ENCODE measurements at regions not wholly inside any gene's neighbourhood (a gene's known extent, or its start where the extent isn't known, plus 50 kb on each side); places are given as distances from the start of the nearest gene placed in this dataset.
"Not testable (repeated sequence)": the region's sequence is repeated elsewhere in the genome, so short reads cannot be mapped to it uniquely, and the experiment has no call there.

DNA sequence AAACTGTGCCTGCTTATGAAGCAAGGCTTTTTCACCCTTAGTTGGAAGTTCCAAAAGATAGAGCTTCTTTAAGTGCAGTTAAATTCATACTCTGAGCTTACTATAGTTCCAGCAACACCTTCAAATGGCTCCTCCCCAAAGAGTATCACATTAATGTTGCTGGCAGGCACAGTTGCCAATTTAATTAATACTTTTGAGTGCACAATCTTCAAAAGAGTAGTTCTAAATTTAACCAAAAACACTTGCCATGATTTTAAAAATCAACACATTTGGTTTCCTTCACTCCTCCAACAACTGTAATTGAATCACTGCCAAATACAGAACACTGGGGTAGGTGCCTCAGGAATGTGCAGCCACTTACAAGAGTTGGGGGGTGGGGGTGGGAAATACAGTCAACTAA is 150.6 kb upstream of the UBE2E3 start:
- DNase-seq (ENCODE audit: low read depth), result no peak

DNA sequence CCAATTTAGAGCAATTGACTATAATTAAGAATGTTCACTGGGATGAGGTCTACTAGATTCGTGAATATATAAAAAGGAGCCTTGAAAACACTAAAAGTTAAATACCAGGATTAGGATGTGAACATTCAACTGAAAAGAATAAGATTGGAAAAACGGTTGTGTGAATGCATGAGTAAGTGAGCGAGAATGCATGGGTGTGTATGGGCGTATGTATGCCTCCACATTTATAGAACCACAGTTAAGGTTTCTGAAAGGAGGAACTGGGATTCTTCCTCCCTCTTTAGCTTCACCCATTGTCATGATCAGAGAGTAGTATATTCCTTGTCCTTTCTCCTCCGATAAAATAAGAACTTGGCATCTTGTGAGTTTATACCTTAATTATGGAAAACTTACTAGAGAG is 151.1 kb upstream of the UBE2E3 start:
- DNase-seq (ENCODE audit: low read depth), result no peak

DNA sequence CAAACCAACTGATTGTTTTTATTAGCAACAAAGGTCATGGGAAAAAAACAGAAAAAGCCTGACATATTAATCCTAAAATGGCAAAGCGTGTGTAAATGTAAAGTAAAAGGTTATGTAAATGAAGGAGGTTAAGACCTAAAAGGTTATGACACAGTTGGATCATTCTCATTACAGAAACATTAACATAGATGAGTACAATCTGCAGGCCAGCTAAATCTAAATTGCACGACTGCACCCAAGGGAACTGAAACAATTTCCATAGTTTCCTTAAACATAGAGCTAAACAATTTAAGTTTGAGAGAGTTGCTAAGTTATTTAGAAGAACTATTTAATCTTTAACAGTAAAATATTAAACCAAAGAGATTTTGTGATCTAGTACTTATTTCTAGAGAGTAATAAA is 151.6 kb upstream of the UBE2E3 start:
- no peak for DNase-seq (ENCODE audit: low read depth)

DNA sequence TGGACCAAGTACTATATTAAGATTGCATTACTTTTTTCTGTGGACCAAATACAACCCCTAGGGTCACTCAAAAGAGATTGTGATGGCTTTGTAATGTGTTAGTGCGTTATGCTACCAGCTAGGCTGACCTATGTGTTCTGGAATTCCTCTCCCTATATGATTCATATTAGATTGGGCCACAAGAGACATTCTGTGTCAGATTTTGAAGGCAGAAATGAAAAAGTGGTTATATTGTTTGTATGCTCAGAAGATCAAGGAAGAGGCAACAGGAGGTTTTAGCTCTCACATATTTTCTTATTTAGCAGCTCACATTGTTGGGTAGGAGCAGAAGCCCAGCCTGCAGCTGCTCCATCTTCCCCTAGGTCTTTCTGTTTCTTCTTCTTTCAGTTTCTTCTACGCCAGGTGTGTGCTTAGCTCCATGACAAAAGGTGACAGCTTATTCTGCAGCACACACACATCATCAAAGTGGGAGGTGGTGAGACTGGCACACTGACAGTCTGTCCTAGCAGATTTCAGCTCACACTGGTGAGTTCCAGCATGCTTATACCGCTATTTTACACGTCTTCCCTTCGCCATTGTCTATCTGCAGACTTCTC is 156.8 kb upstream of the UBE2E3 start:
- DNase-seq (ENCODE audit: low read depth), result peak; percentile 77

DNA sequence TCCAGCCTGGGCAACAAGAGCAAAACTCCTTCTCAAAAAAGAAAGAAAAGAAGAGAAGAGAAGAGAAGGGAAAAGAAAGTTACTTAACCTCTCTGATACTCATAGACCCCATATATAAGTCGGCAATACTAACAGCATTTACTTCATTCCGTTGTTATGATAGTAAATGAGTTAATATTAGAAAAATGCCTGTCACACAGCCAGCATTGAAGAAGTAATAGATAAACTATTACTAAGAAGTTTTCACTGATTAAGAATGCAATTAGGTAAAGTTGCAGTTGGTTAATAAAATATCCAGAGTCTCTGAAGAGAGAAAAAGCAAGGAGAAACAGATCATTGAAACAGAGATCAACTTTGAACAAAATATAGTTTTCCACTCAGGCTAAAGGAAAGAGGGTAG is 161.3 kb upstream of the UBE2E3 start:
- no peak for DNase-seq (ENCODE audit: low read depth)

DNA sequence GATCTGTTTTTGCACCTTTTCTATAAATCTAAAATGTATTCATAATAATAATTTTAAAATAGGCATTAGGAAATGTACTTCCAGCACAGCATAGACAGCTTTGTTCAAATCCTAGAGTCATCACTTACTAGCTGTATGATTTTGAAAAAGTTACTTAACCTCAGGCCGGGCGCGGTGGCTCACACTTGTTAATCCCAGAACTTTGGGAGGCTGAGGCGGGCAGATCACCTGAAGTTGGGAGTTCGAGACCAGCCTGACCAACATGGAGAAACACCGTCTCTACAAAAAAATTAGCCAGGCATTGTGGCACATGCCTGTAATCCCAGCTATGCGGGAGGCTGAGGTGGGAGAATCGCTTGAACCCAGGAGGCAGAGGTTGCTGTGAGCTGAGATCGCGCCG is 161.7 kb upstream of the UBE2E3 start:
- not testable (repeated sequence) for DNase-seq (ENCODE audit: low read depth)

DNA sequence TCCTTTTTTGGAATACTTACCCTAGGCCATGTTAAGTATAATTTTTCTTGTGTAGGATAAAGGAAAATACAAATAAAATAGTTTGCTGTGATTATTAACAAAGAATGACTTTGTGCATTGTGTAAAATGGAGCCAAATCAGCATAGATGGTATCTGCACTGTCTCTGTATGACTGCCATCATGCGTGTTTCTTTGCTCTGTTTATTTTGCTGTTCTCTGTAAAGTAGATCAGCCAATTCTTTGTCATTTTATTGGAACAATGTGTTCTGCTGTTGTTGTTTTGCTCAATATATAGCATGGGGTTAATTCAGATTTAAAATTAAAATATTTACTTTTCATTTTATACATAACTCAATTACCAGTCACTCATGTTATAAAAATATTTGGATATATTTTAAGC is 181.3 kb upstream of the UBE2E3 start:
- DNase-seq (ENCODE audit: low read depth), result no peak

DNA sequence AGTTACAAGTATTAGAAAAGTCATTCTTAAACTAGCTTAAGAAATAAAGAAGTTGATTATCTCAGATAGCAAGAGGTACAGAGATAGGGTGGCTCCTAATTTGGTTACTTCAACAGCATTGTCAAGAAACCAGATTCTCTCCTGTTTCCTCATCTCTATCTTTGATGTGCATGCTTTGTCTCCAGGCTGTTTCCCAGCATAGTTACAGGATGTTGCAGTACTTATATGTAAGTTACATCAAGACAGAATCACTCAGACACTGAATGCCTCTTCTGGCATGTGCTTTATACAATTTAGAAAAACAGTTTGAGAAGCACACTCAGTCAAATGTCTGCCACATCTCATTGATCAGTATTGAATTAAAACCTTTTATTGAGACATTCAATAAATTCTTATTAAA is 189.5 kb upstream of the UBE2E3 start:
- DNase-seq (ENCODE audit: low read depth), result peak; percentile 26

DNA sequence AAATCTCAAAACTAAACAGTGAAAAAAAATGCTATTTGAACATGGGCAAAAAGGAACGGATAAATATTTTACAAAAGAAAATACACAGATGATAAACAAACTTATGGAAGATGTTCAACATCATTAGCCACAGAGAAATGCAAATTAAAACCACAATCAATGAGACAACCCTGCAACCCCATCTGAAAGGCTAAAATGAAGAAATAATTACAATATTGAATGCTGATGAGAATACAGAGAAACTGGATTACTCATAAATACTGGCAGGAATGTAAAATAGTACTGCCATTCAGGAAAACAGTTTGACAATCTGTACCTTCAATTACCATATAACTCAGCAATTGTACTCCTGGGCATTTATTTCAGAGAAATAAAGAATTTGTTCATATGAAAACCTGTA is 193.1 kb upstream of the UBE2E3 start:
- peak; percentile 14 for DNase-seq (ENCODE audit: low read depth)

DNA sequence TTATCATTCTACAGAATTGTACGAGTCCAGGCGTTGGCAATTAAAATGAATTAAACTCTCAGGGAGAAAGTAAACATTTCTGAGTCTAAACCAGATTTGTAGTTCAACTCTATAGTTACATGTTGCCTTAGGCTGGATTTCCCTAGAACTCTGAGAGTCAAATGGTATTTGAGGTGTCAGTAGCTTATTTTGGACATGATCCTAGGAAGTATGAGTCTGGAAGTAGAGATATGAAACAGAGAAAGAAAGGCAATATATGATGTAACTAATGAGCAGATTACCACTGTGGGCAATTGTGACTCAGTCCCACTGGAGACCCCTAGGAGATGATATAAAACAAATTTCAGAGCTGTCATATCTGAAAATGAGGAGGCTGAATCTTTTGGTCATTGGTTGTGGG is 199.1 kb upstream of the UBE2E3 start:
- no peak for DNase-seq (ENCODE audit: low read depth)

DNA sequence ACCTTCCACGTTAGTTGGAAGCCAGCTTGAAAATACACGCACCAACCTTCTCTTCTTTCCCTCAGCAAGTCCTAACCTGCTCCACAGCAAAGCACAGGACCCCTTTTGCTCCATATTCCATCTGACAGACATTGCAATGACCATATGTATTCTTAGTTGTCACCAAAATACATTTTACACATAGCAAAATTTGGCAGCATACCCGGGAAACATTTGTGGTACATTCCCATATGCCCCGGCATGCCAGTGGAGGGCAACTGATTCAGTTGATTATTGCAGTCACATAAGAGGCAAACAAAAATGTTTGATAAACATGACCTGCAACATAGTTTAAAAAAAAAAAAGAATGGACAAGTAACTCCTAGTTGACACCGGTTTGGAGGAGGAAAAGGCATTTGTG is 202.1 kb upstream of the UBE2E3 start:
- no peak for DNase-seq (ENCODE audit: low read depth)

DNA sequence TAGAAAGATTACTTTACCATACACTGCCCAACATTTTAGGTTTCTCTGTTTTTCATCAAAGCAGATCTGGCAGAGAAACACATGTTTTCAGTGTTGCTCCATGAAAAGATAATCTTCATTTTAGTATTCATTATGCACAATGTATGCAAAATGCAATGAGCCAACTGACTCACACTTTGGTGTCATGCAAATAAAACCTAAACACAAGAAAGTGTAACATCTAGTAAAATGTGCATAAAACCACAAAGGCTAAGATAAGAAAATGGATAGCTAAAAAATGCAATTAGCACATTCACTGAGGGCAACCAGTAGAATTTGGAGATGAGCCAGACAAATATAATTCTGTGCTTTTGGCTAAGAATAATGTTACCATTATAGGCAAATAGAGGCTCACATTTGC is 203.5 kb upstream of the UBE2E3 start:
- DNase-seq (ENCODE audit: low read depth), result peak; percentile 47

DNA sequence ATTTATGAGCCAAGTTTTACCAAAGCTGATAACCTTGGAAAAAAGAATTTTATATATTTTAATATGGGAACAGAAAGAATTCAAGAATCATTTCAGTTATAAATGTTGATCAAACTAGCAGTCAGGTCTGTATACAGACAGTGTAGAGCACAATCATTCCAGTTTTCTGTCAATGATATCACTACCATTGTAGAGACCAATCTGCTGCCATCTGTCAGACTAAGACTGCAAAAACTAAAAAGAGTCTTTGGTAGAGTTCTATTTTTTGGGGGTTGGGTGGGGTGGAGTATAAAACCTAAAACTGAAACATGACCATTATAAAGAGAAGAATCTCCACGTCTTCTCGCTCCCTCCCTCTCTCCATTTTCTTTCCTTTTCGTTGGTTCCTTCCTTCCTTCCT is 204.7 kb upstream of the UBE2E3 start:
- DNase-seq (ENCODE audit: low read depth), result no peak

DNA sequence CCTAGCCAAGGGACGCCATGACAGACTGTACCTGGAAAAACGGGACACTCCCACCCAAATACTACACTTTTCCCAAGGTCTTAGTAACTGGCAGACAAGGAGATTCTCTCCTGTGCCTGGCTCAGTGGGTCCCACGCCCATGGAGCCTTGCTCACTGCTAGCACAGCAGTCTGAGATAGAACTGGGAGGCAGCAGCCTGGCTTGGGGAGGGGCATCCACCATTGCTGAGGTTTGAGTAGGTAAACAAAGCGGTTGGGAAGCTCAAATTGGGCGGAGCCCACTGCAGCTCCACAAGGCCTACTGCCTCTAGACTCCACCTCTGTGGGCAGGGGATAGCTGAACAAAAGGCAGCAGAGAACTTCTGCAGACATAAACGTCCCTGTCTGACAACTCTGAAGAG is 215.1 kb upstream of the UBE2E3 start:
- DNase-seq (ENCODE audit: low read depth), result not testable (repeated sequence)

DNA sequence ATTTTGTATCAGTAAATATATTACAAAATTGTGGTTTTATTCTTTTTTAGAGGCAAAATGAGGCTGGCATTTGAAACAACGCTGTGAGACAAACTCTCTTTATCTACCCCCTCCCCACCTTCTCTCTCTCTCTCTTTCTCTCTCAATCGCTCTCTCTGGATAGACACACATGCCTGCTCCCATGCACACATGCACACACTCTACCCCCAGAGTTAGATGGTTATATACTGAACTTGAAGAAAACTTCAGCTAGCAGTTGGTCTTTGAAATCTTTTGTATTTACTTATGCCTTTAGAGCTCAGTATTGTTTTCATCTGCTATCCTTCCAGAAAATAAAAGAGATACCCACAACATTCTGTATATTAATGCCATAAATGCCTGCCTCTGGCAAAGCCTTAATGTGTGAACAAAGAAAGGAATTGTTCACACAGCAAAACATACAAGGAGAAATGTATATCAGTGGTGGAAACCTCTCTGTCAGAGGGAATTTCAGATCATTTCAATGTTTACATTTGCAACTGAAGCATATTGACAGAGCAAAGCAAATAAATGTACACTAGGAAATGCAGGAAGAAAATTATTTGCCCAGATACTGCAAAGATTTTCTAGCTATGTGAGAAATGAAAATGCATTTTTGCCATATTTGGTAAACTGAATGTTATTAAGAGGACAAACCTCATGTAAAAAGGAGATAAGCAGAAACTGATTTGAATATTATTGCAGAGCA is 217.0 kb upstream of the UBE2E3 start:
- DNase-seq (ENCODE audit: low read depth), result no peak

DNA sequence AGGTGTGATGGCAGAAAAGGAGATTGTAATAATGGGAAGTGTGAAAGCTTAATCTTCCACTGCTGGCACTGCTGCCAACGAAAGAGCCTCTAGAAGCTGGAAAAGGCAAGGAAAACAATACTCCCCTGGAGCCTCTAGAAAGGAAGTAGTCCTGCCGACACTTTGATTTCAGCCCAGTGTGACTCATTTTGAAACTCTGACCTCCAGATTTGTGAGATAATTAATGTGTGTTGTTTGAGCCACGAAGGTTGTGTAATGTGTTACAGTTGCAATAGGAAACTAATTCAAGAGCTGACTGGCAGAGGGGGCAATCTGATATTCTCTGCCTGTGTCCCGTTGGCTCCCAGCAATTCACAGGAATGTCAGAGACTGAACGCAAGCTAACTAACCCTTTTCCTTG is 219.2 kb upstream of the UBE2E3 start:
- peak; percentile 92 for DNase-seq (ENCODE audit: low read depth)

DNA sequence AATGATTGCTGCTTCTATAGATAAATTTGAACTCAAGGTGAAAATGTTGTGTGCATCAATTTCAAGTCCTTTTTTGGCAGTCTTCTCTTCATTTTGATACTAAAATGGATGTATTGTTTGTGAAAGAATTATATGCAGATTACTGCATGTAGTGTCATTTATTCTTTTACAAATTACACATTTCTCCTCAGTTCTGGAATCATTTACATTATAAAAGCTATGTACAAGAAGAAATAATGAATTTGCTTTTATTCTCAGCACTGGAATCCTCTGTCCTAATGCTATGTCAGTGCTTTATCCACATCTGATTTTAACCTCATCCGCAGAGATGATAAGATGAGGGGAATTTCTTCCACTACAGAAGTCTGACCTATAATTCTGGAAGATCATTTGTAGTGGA is 220.8 kb upstream of the UBE2E3 start:
- no peak for DNase-seq (ENCODE audit: low read depth)

DNA sequence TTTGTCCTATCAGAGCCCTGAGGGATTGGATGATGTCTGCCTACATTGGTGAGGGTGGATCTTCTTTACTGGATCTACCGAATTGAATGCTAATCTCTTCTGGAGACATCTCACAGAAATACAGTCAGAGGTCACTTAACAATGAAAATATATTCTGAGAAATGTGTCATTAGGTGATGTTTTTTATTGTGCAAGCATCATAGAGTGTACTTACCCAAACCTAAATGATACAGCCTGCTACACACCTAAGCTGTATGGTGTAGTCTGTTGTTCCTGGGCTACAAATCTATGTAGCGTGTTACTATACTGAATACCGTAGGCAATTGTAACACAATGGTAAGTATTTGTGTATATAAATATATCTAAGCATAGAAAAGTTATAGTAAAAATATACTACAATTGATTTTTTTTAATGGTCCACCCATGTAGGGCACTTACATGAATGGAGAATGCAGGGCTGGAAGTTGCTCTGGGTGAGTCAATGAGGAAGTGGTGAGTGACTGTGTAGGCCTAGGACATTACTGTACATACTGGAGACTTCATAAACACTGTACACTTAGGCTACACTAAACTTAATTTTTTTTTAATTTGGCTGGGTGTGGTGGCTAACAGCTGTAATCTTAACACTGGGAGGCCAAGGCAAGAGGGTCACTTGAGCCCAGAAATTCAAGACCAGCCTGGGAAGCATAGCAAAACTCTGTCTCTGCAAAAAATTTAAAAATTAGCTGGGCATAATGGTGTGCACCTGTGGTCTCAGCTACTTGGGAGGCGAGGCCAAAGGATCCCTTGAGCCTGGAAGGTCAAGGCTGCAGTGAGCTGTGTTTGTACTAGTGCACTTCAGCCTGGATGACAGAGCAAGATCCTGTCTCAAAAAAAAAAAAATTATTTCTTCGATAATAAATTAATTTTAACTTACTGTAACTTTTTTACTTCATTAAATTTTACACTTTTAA is 226.3 kb upstream of the UBE2E3 start:
- DNase-seq (ENCODE audit: low read depth), result peak; percentile 46

DNA sequence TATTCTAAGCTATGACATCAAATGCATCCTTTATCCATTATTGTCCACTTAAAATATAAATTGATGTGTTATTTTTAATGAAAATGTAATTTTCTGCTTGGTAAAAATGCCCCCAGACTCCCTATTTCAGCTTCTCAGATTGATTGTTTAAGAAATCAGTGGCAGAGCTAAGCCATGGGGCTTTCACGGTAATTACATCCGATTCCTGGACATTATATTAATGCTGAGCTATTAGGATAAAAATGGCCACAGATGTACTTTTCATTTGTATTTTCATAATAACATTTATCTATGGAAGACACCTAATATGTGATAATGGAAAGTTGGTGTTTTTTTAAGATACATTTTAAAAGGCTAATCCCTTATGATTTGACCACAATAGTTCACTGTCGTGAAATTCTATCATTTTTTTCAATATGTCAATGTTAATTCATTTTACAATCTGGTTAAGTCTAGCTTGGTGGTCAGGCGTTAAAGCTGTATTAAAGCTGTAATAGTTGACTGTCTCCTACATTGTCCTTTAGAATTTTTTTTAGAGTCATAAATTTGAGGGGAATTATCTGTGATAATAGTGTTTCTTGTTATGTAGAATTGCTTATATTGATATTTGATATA is 229.0 kb upstream of the UBE2E3 start:
- DNase-seq (ENCODE audit: low read depth), result no peak

DNA sequence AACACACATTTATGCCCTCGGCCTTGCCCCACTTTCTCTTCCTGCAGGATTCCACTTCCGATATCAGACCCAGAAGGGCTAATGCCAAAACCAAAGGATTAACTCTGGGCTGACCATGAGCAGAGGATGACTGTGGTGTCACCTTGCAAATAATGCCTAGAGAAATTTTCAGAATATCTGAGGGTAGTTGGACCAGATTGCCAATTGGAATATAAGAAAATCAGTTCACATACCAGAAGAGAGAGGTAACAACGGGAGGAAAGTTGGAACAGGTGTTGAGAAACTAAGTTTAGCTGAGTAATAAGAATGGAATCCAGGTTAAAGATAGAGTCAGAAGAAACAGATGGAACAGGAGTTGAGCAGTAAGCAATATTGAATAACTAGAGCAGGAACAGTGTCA is 232.7 kb upstream of the UBE2E3 start:
- DNase-seq (ENCODE audit: low read depth), result peak; percentile 42

DNA sequence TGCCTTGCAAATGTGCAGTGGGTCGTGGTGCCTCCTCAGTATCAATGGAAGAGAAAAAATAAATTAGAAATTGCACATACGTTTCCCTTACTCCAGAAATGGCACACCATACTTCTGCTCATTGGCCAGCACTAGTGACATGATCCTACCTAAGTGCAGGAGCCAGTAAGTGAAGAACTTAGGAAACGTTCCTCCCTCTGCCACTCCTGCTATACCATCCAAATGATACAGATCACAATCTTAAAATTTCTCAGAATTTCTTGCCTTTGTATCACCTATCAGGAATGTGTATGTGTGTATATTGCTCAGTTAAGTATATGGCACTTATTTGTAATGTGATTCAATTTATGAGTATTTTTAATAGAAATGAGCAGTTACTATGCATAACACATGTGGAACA is 237.0 kb upstream of the UBE2E3 start:
- no peak for DNase-seq (ENCODE audit: low read depth)

DNA sequence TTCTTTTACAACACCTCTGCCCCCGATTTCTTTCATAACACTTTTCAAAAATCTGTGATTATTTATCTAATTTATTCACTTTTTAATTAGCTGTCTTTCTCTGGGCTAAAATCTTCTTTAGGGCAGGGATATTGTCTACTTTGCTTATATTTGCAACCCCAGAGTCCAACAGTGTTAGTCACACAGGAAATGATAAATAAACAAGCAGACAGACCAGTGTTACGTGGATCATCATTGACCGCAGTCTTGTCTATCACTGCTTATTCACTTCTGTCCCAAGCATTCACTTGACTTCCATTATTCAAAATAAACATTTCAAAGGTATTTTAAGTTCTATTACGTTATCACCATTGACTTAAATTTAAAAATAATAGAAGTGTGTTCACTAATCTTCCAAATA is 237.6 kb upstream of the UBE2E3 start:
- peak; percentile 84 for DNase-seq (ENCODE audit: low read depth)

DNA sequence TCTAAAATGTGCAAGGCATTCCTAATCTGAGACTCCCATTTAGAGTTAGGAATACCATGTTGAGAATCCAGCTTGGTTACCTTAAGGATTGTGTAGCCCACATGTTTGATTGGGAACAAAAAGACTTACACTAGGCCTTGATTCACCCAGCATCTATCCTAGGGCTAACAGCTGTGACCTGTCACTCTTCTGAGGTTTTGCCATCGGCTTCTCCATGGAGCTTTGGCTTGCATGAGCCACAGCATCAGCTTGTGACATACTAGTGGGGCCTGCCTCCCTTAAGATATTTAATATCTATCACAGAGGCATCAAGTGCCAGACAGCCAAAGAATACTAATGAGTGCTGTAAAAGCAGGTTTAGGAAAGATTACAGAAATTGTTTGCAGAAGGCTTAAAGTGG is 241.3 kb upstream of the UBE2E3 start:
- no peak for DNase-seq (ENCODE audit: low read depth)
